Retina (tissue), 1 donor: ENCODE measurements at regions not wholly inside any gene's neighbourhood (a gene's known extent, or its start where the extent isn't known, plus 50 kb on each side); places are given as distances from the start of the nearest gene placed in this dataset.

Source experiments
- DNase-seq: peaks from one replicate; pipeline ENCODE4 v3.0.0-alpha.2; 2016

DNA sequence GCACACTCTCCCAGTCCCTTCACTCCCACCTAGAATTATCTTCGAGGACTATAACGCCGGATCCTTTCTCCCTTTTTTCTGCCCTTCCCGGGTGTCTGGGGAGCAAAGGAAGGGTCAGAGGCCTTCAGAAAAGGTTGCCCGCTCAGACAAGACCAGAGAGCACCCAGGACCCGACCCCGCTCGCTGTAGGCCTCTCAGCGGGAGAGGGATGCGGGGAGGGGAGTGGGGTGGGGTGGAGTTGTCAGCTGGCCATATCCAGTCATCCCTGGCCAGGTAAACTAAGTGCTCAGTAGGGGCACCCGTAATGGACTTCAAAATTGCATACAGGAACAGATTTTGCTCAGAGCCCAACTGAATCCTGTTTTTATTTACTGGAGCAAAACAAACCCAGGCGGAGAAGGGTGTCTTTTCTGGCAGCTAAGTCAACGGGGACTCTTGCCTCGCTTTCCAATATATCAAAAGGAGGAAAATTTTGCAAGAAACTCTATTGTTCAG is 65.0 kb downstream of the NOL4 start:
- DNase-seq, result no peak

GRCh38 chr18:34158881-34159690 is 65.6 kb downstream of the NOL4 start:
- peak; percentile 97 for DNase-seq

- no peak for DNase-seq
These were observed 71.0 kb downstream of the NOL4 start for GRCh38 chr18:34153711-34154110.

- no peak for DNase-seq
These were observed 93.7 kb downstream of the NOL4 start for GRCh38 chr18:34131006-34131405.

DNA sequence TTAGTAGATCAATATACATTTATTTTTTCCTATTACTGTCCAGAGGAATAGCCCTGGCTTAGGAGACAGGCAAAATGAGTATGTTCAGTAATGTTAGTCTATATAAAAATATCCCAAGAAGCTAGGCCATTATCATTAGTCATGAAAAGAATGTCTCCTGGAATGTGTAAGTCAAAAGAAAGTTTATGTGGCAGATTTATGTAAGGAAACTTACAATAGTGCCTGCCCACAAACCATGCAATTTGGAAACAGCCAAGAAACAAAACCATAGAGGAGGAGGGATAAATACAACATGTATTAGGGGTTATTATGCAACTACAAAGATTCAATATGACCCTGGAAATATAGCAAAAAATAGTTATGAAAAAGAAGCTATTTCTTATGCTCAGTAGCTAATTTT is 96.3 kb downstream of the NOL4 start:
- no peak for DNase-seq

DNA sequence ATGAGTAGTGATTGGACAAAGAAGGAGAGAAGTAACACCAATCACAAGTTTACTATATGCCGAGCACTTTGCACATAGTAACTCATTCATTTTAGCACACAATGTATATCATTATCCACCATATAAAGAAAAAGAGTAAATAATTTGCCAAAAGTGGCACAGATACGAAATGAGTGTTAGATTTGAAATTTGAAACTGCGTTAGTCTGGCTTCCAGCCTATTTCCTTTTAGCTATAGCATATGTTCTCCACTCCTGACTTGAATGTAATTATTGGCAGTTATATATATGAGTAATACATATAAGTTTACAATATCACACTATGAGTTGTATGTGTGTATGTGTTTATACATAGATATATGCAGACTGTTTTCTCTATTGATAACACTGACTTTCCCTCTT is 98.6 kb downstream of the NOL4 start:
- no peak for DNase-seq

DNA sequence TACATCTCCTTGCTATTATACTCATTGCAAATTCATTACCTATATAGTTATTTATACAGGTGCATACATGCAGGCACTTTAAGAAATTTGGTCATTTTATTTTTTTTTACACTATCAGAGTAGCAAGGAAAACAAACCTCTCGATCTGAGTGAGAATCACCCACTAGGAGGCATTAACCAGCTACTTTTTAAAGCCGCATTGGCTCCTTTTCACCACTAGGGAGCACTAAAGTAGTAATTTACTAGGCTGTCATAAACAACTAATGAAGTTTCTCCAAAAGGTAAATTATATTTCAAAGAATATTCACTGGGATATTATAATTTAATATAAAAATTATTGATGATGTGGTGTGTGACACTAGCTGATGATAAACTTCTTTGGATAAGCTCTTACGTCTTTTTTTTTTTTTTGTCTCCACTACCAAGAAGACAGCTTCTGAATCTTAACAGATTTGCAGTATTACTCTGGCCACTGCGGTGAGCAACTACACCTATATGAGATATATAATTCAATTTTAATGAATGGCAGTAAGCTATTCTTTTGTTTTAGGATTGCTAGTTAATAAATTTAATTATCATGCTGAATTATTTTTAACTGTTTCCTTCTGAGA is 101.9 kb downstream of the NOL4 start:
- peak; percentile 62 for DNase-seq

- DNase-seq, result no peak
These were observed 103.5 kb downstream of the NOL4 start for GRCh38 chr18:34121200-34121721.

- DNase-seq, result no peak
These were observed 104.4 kb downstream of the NOL4 start for GRCh38 chr18:34120294-34120693.

- DNase-seq, result no peak
These were observed 107.4 kb downstream of the NOL4 start for GRCh38 chr18:34117319-34117718.

DNA sequence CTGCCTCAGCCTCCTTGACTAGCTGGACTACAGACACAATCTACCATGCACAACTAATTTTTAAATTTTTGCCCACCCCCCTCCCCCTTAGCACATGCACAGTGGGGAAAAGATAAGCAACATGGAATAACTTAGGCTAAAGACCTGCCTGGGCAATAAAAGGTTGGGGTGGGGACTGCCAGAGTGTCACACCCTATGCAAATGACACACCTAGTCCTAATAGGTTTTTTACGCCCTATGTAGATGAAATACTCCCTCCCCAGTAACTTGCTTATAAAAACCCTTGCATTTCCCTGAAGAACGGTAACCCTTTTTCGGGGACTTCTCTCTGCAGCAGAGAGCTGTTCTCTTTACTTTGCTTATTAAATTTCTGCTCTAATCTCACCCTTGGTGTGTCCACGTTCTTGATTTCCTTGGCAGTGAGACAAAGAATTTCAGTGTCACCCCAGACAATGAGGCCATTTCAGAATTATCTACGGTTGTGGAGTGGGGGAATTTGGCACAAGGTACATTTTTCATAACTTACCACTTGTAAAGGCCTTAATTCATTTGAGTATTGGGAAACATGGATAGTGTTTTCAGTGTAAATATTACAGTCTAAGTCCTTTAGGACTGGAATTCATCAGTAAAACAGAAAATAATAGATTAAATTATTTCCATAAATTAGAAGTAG is 109.2 kb downstream of the NOL4 start:
- DNase-seq, result no peak

DNA sequence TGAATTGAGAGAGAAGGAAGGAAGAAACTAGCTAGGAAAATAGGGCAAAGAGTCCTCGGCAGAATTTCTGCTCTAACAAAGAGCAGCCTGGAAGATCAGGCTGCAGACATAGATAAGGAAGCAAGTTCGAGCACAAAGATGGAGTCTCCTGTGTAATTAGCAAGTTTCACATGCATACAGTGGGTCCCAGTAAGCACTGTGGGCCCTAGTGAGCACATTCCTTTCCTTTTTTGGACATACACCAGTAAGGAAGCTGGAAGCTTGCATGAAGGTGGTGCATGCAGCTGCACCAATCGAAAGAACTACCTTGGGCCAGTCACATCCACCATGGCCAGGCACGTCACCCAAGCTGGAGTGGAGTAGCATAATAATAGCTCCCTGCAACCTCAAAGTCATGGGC is 109.7 kb downstream of the NOL4 start:
- DNase-seq, result no peak

DNA sequence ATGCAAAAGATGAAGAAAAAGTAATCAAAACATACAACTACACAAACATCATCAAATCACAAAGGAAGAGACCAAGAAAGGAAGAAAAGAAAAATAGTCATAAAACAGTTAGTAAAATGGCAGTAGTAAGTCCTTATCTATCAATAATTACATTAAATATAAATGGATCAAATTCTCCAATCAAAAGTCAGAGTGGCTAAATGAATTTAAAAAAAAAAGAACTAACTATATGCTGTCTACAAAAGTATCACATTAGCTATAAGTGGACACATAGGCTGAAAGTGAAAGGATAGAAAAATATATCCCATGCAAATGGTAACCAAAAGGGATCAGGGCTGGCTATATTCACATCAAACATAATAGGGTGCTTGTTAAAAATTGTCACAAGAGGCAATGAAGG is 116.5 kb downstream of the NOL4 start:
- DNase-seq, result no peak

DNA sequence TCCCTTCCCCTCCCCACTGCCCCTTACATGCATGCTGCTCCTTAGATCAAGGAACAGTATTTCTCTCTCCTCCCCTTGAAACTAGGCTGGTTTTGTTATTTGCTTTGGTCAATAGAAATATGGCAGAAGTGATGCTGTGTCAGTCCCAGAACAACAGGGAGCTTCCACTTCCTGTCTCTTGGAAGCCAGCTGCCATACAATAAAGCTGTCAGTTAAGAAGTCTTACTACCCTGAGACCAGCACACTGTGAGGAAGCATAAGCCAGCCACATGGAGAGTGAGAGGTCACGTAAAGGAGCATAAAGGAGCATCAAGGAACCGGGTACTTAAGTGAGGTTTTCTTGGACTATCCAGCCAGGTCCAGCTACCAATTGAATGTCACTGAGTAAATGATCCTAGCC is 126.6 kb downstream of the NOL4 start:
- no peak for DNase-seq

DNA sequence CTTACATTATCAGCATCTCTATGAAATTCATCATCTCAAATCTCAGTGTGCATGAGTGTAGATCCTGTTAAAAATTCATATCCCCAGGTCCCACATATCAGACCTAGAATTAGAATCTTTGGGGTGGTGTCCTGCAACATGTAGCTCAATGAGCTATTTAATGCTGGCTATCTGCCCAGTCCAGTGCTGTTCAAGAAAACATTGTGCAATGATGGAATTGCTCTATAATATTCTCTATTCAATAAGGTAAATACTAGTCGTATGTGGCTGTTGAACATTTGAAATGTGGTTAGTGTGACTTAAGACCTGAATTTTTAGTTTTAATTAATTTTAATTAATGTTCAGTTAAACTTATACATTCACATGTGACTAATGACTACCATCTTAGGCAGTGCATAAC is 127.4 kb downstream of the NOL4 start:
- DNase-seq, result no peak

GRCh38 chr18:34094148-34094547 is 130.6 kb downstream of the NOL4 start:
- DNase-seq, result no peak

GRCh38 chr18:34092796-34093195 is 131.9 kb downstream of the NOL4 start:
- no peak for DNase-seq

GRCh38 chr18:34086370-34086769 is 138.3 kb downstream of the NOL4 start:
- DNase-seq, result no peak

GRCh38 chr18:34085140-34085739 is 139.5 kb downstream of the NOL4 start:
- DNase-seq, result no peak

- no peak for DNase-seq
These were observed 140.1 kb downstream of the NOL4 start for GRCh38 chr18:34084635-34085034.

DNA sequence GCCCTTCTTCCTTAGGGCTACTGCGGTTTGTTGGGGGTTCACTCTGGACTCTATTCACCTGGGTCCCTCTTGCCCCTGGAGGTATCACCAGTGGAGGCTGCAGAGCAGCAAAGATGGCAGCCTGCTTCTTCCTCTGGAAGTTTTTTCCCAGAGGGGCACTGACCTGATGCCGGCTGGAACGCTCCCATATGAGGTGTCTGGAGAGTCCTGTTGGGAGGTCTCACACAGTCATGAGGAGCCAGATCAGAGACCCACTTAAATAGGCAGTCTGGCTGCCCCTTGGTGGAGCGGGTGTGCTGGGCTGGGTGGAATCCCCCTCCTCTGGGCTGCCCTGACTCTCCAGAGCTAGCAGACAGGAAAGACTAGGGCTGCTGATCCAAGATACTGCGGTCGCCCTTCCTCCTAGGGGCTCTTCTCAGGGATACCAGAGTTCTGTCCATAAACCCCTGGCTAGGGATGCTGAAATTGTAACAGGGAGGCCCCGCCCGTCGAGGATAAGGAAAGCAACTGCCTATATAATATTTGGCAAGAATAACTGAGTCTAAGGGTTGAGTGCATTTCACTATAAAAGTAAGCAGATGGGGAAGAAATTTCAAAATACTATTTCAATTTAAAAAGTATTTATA is 140.7 kb downstream of the NOL4 start:
- DNase-seq, result no peak

- no peak for DNase-seq
These were observed 147.1 kb downstream of the NOL4 start for GRCh38 chr18:34077599-34077998.
